IMR-90 (cell line): ENCODE measurements at regions not wholly inside any gene's neighbourhood (a gene's known extent, or its start where the extent isn't known, plus 50 kb on each side); places are given as distances from the start of the nearest gene placed in this dataset.

Experiments used
- ATAC-seq: fragments of 200-7000 bp; cut with Tn5 transposase; 2 replicates; pipeline ENCODE4 v1.9.1; 2020; ENCODE audit warnings: low read depth, mild to moderate bottlenecking, moderate library complexity
- BruUV-seq: library from RNA; stranded (reverse); fragments of 400-500 nt; replicated peaks from 2 replicates; lab custom pipeline; 2021; lab: Mats Ljungman, UMichigan
- CTCF ChIA-PET: fragments of 300-600 bp; formaldehyde crosslinking; extraction: SDS; loops from one replicate; lab custom pipeline; 2021; ENCODE audit warnings: antibody characterized with exemption; lab: Yijun Ruan, JAX
- POLR2A ChIA-PET: fragments of 300-600 bp; sonication (Branson Sonifier 250); formaldehyde crosslinking; loops from one replicate; lab custom pipeline; 2022; ENCODE audit warnings: antibody characterized with exemption; ENCODE audit not compliant: unreplicated experiment; lab: Charles Lee
- DNase-seq: peaks from one replicate; pipeline ENCODE4 v3.0.0; 2013
- H2AFZ ChIP-seq: replicated peaks from 2 replicates; pipeline ENCODE3; 2013; ENCODE audit warnings: low read length, mild to moderate bottlenecking; ENCODE audit not compliant: poor library complexity
- H2AK5ac ChIP-seq: 2 replicates; pipeline ENCODE4 v1.6.1; 2013; ENCODE audit warnings: low read depth, low read length, inconsistent platforms
- H2AK9ac ChIP-seq: replicated peaks from 2 replicates; pipeline ENCODE3; 2013; ENCODE audit warnings: mild to moderate bottlenecking, low read depth, low read length, moderate library complexity; ENCODE audit not compliant: poor library complexity
- H2BK120ac ChIP-seq: 2 replicates; pipeline ENCODE4 v1.6.1; 2013; ENCODE audit warnings: low read depth, low read length, inconsistent platforms
- H2BK15ac ChIP-seq: 3 replicates; pipeline ENCODE4 v1.6.1; 2013; ENCODE audit warnings: low read depth, low read length, inconsistent platforms
- H2BK20ac ChIP-seq: 2 replicates; pipeline ENCODE4 v1.6.1; 2013; ENCODE audit warnings: low read depth, mild to moderate bottlenecking, inconsistent platforms, low read length, moderate library complexity
- H2BK5ac ChIP-seq: 2 replicates; pipeline ENCODE4 v1.6.1; 2013; ENCODE audit warnings: mild to moderate bottlenecking, low read depth, low read length, inconsistent platforms; ENCODE audit not compliant: poor library complexity, severe bottlenecking
- H3K14ac ChIP-seq: replicated peaks from 2 replicates; pipeline ENCODE4 v1.6.1; 2013; ENCODE audit warnings: low read depth, low read length, inconsistent platforms
- H3K18ac ChIP-seq: 2 replicates; pipeline ENCODE4 v1.6.1; 2013; ENCODE audit warnings: low read depth, low read length, control low read depth
- H3K23ac ChIP-seq: 2 replicates; pipeline ENCODE4 v1.6.1; 2013; ENCODE audit warnings: low read depth, low read length, inconsistent platforms
- H3K27ac ChIP-seq: 2 replicates; pipeline ENCODE4 v1.5.1; 2013; ENCODE audit warnings: mild to moderate bottlenecking, control low read depth, low read length; ENCODE audit not compliant: insufficient read depth
- H3K27me3 ChIP-seq: 2 replicates; pipeline ENCODE4 v1.6.1; 2013; ENCODE audit warnings: low read length; ENCODE audit not compliant: control insufficient read depth, insufficient read depth
- H3K36me3 ChIP-seq: 2 replicates; pipeline ENCODE4 v1.6.1; 2013; ENCODE audit warnings: low read length, mixed read lengths; ENCODE audit not compliant: control insufficient read depth, insufficient read depth
- H3K4ac ChIP-seq: 2 replicates; pipeline ENCODE4 v1.6.1; 2013; ENCODE audit warnings: low read depth, low read length, inconsistent platforms
- H3K4me1 ChIP-seq: 2 replicates; pipeline ENCODE4 v1.6.1; 2013; ENCODE audit warnings: low read length, mixed read lengths; ENCODE audit not compliant: control insufficient read depth, insufficient read depth
- H3K4me2 ChIP-seq: 2 replicates; pipeline ENCODE4 v1.6.1; 2013; ENCODE audit warnings: low read depth, mild to moderate bottlenecking, control low read depth, low read length, moderate library complexity
- H3K4me3 ChIP-seq: 2 replicates; pipeline ENCODE4 v1.5.1; 2013; ENCODE audit warnings: low read depth, mild to moderate bottlenecking, control low read depth, low read length, moderate library complexity; ENCODE audit not compliant: insufficient read depth
- H3K56ac ChIP-seq: 2 replicates; pipeline ENCODE4 v1.6.1; 2013; ENCODE audit warnings: low read length, inconsistent platforms; ENCODE audit not compliant: insufficient read depth; ENCODE audit errors: extremely low read depth
- H3K79me1 ChIP-seq, 2 experiments: 2 replicates each; pipeline ENCODE4 v1.6.1; 2013; ENCODE audit warnings: low read length in 2 of 2, inconsistent platforms in 1 of 2, low read depth in 1 of 2
- H3K9ac ChIP-seq: 2 replicates; pipeline ENCODE4 v1.6.1; 2013; ENCODE audit warnings: low read depth, low read length, control low read depth
- H3K9me1 ChIP-seq: 2 replicates; pipeline ENCODE4 v1.6.1; 2013; ENCODE audit warnings: low read length, inconsistent platforms; ENCODE audit not compliant: insufficient read depth
- H3K9me3 ChIP-seq: 2 replicates; pipeline ENCODE4 v1.6.1; 2013; ENCODE audit warnings: low read length; ENCODE audit not compliant: control insufficient read depth, insufficient read depth
- H4K20me1 ChIP-seq: 2 replicates; pipeline ENCODE4 v1.6.1; 2013; ENCODE audit warnings: low read length, inconsistent platforms; ENCODE audit not compliant: insufficient read depth
- H4K5ac ChIP-seq: 2 replicates; pipeline ENCODE4 v1.6.1; 2013; ENCODE audit warnings: mild to moderate bottlenecking, low read depth, low read length, control low read depth
- H4K8ac ChIP-seq, 2 experiments: 2 replicates each; pipeline ENCODE4 v1.6.1; 2013; ENCODE audit warnings: low read depth in 2 of 2, low read length in 2 of 2, control low read depth in 1 of 2, inconsistent platforms in 1 of 2
- H4K91ac ChIP-seq: 2 replicates; pipeline ENCODE4 v1.6.1; 2013; ENCODE audit warnings: low read depth, low read length, inconsistent platforms; ENCODE audit not compliant: insufficient read depth
- dilution Hi-C: fragments of 300-500 bp; cut with HindIII; formaldehyde crosslinking; loops from one replicate; pipeline ENCODE4 v1.14.3; 2018; ENCODE audit warnings: low sequenced_read_pairs; ENCODE audit not compliant: unreplicated experiment
- in situ Hi-C: fragments of 300-500 bp; cut with MboI; formaldehyde crosslinking; loops from 3 replicates; pipeline ENCODE4 v1.14.3; 2019; ENCODE audit warnings: low sequenced_read_pairs, inconsistent platforms, mixed read lengths
- intact Hi-C: fragments of 100-400 bp; cut with micrococcal nuclease; formaldehyde crosslinking; loops from 2 replicates; pipeline ENCODE4 v1.10.0; 2022
- TF ChIP-seq, protein P1 (sequence below): fragments of 150-350 bp; IDR thresholded peaks from 2 replicates; pipeline ENCODE4 v1.6.1; 2016; ENCODE audit warnings: low read depth, mild to moderate bottlenecking, low read length, moderate library complexity, borderline replicate concordance

- Histone ChIP-seq H4K91ac (no peak overlapping the region), H2AK9ac (no peak overlapping the region), H4K8ac (no peak overlapping the region), H3K56ac (no peak overlapping the region), H3K4me2 (no peak overlapping the region), H2BK120ac (no peak overlapping the region), H3K9me3 (peaks cover 2% of the 10 kb centered on the region; the same call in 1 of the 2 replicates), H3K4me1 (no peaks in the 10 kb centered on the region), H2AFZ (no peak overlapping the region), H2AK5ac (no peak overlapping the region), H2BK20ac (no peak overlapping the region), H3K14ac (no peak overlapping the region), H3K4ac (no peak overlapping the region), H3K18ac (no peak overlapping the region), H3K4me3 (no peak overlapping the region), H3K79me1 (no peaks in the 10 kb centered on the region), H3K36me3 (no peaks in the 10 kb centered on the region), H2BK15ac (no peak overlapping the region), H3K27me3 (no peaks in the 10 kb centered on the region), H3K27ac (no peak overlapping the region), H3K23ac (no peak overlapping the region), H3K9me1 (no peaks in the 10 kb centered on the region), H3K9ac (no peak overlapping the region), H2BK5ac (no peak overlapping the region), H4K5ac (no peak overlapping the region), H4K20me1 (no peaks in the 10 kb centered on the region)
- intact Hi-C loops: no loop called here
- dilution Hi-C loops: no loop called here
- no peak for DNase-seq
- in situ Hi-C loops: no loop called here
- no peak for ATAC-seq
- BruUV-seq: no TSS peak
- CTCF ChIA-PET: no interaction called here
- TF ChIP-seq, protein P1, sequence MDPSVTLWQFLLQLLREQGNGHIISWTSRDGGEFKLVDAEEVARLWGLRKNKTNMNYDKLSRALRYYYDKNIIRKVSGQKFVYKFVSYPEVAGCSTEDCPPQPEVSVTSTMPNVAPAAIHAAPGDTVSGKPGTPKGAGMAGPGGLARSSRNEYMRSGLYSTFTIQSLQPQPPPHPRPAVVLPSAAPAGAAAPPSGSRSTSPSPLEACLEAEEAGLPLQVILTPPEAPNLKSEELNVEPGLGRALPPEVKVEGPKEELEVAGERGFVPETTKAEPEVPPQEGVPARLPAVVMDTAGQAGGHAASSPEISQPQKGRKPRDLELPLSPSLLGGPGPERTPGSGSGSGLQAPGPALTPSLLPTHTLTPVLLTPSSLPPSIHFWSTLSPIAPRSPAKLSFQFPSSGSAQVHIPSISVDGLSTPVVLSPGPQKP: no peak
- POLR2A ChIA-PET: no interaction called here
Observed at GRCh38 chr3:41076399-41076798, 122.9 kb upstream of the CTNNB1 start.
